HTR-8/SVneo (cell line): ENCODE measurements at regions not wholly inside any gene's neighbourhood (a gene's known extent, or its start where the extent isn't known, plus 50 kb on each side); places are given as distances from the start of the nearest gene placed in this dataset.
"Not testable (repeated sequence)": the region's sequence is repeated elsewhere in the genome, so short reads cannot be mapped to it uniquely, and the experiment has no call there.

Experiments used
- DNase-seq: peaks from one replicate; pipeline ENCODE4 v3.0.0; 2011; ENCODE audit warnings: low spot score, mixed read lengths; ENCODE audit not compliant: insufficient read length
- FAIRE-seq: peaks from 2 replicates; lab custom pipeline; 2011; peaks lifted over from hg19 to GRCh38; lab: Jason Lieb, UNC

DNA sequence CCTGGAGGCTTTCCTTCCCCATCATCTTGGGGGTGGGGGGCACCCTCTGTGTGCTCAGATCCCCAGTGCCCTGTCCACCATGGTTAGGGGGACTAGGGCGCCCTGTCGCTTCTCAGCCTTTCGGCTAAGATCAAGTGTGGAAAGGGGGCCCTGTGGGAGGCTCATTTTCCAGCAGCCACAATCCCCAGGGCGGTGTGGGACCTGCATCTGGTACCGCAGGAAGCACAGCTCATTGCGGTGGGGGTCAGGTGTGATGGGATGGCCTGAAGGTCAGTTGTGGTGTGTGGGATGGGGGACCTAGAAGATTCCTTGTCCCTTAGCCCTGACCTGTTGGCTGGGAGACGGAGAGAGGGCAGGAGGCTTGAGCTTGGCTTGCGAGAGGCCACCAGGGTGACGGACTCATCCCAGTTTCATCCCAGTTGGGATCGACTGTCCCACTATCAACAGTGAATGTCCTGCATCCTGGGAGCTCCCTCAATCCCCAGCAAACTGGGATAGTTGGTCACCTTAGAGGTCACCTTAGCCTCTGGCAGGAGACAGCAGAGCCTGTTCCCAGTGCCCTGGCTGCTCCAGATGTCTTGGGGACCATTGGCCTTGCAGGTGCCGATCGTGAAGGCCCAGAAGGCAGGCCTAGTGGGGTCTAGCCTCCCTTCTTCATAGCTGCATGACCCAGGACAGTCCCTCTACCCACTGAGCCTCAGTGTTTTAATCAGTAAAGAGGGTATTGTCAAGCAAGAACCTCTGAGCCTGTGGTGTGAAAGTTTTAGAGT is 64.5 kb upstream of the PMEPA1 start:
- DNase-seq = no peak
- peak; percentile 83 for FAIRE-seq

DNA sequence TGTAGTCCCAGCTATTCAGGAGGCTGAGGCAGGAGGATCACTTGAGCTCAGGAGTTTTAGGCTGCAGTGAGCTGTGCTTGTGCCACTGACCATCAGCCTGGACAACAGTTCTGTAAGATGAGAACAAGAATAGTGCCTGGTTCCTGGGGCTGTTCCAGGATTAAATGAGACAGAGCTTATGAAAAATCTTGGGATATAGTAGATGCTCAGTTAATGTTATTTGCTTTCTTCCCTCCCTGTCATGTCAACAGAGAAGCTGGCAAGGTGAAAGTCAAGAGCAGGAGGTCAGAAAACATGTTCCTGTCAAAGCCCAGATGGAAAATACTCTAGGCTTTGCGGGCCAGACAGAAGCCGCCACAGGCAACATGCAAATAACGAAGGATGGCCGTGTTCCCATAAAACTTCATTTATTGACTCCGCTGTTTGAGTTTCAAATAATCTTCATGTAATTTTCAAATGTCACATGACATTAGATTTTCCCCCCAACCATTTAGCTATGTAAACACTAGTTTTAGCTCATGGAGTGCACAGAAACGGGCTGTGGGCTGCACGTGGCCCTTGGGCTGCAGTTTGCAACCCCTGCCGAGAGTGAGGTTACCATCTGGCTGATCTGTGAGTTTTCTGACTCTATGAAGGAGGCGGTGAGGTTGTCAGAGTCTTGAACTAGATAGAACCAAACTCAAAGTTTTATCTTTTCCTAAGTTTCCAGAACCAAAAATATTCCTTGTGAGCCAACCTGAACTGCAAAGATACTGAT is 63.4 kb upstream of the PMEPA1 start:
- FAIRE-seq = no peak
- DNase-seq = no peak

DNA sequence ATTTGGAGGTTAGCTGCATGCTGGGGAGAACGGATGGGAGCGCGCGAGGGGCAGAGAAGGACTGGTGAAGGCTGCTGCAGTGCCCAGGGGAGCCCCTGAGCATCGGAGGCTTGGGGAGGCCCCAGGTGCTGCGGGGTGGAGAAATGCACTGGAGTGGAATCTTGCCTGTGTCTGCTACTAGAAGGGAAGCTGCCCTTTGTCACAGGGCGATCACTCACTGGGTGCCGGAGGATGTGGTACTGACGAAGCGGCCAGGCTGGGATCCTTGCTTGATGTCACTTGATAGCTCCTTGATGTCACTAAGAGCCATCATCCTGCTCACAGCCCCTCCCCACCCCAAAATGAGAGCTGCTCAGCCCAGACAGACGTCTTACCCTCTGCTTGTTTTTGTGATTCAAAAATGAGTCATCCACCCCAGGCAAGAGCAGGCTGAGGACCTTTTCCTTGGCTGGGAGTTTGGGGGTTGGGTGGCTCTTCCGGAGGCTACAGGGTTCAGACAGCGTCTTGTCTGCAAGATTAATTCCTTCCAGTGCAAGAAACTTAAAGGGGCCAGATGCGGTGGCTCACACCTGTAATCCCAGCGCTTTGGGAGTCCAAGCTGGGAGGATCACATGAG is 62.6 kb upstream of the PMEPA1 start:
- FAIRE-seq (peak; percentile 95), DNase-seq (peak; percentile 100)

- DNase-seq (no peak), FAIRE-seq (peak; percentile 69)
Observed at GRCh38 chr20:57770852-57771720, 61.3 kb upstream of the PMEPA1 start.

DNA sequence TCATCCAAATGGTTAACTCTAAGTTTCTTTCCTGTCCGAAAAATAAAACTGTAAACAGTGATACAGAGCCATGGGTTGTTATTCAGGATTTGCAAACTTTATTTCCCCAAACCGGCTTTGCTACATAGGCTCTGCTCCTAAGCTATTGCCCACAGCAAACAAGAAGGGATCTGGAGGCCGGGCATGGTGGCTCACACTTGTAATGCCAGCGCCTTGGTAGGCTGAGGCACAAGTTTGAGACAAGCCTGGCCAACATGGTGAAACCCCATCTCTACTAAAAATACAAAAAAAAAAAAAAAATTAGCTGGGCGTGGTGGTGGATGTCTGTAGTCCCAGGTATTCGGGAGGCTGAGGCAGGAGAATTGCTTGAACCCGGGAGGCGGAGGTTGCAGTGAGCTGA is 60.6 kb upstream of the PMEPA1 start:
- not testable (repeated sequence) for FAIRE-seq, DNase-seq

DNA sequence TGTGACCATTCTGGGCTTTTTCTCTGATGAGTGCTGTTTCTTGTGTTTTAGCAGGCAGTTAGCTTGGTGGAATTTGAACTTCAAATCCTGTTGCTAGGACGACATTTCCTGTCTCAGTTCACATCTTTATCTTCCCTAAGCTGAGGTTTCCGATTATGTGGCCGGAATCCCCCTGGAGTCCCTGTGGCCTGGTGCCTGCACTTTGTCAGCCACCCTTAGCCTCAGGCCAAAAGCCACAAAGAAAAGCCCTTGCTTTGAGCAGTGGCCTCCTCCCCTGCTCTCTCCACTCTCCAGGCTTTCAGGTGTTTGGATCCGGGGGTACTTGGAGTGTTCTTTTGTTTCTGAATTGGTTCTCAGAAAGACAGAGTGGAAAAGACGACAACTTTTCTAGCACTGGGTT is 59.9 kb upstream of the PMEPA1 start:
- DNase-seq (no peak), FAIRE-seq (peak; percentile 79)

GRCh38 chr20:57768519-57768918 is 58.7 kb upstream of the PMEPA1 start:
- FAIRE-seq (no peak), DNase-seq (no peak)

DNA sequence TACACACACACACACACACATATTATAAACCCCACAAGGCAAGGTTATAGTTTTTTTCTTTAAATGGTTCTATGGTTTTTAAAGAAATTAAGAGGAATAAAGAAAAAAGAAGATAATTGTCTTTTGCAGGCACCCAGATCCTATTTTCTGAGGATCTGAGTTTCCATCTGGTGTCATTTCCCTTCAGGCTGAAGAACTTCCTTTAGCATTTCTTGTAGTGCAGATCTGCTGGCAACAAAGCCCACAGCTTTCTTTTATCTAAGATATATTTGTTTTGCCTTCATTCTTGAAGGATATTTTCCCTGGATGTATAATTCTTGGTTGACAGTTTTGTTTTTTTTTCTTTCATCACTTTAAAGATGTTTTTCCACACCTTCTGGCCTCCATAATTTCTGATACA is 57.6 kb upstream of the PMEPA1 start:
- DNase-seq (no peak), FAIRE-seq (no peak)

GRCh38 chr20:57763235-57763595 is 53.4 kb upstream of the PMEPA1 start:
- FAIRE-seq (no peak), DNase-seq (no peak)

GRCh38 chr20:57762531-57763234 is 52.9 kb upstream of the PMEPA1 start:
- DNase-seq (no peak), FAIRE-seq (peak; percentile 23)

DNA sequence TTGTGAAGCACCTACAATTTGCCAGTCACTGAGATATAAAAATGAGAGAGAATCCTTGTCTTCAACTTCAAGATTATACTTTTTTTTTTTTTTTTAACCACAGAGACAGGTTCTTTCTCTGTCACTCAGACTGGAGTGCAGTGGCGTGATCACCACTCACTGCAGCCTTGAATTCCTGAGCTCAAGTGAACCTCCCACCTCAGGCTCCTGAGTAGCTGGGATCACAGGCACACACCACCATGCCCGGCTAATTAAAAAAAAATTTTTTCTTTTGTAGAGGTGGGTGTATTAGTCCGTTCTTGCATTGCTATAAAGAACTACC is 51.6 kb upstream of the PMEPA1 start:
- FAIRE-seq = no peak
- no peak for DNase-seq

DNA sequence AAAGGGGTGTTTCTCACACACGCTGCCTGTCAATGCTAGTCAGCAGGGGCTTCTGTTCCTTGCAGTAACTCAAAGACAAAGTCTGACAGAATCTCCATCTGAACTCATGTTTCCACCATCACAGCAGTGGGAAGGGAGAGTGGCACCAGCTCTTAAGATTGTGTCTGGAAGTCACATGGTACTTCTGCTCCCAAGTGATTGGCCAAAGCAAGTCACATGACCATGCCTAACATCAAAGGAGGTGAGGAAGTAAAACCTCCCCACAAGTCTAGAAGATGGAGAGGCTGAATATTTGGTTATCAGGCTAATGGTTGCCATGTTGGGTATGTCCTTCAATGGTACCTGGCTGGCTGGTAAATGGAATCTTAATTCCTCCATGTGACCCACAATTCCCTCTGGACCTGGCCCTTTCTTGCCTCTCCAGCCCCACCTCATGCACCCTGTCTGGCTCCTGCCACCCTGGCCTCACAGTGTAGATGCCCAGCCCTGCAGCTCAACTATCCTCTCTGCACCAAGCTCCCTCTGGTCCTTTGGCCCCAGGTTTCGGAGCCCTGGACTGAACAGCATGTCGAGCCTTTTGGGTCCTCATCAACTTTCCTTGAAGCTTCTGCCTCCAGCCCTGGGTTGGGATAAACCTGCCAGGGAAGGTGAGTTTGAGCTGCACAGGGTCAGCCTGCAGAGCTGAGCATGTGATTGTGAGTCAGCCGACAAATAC is 51.0 kb upstream of the PMEPA1 start:
- FAIRE-seq (peak; percentile 42), DNase-seq (no peak)

DNA sequence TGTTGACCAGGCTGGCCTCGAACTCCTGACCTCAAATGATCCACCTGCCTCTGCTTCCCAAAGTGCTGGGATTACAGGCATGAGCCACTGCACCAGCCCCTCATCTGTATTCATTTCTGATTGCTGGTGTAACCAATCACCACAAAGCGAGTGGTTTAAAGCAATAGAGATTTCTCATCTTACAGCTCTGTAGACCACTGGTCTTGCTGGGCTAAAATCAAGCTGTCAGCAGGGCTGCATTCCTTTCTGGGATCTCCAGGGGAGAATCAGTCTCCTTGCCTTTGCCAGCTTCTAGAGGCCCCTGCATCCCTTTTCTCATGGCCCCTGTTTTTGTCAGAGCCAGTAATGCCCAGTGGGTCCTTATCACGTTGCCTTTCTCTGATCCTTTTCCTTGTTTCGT is 49.9 kb upstream of the PMEPA1 start:
- FAIRE-seq (peak; percentile 9), DNase-seq (no peak)
